ENCODE measurements at regions not wholly inside any gene's neighbourhood (a gene's known extent, or its start where the extent isn't known, plus 50 kb on each side); places are given as distances from the start of the nearest gene placed in this dataset.

- TF ChIP-seq POLR2A (IDR thresholded peaks at IDR 0.05) (no peak), CTCF (IDR thresholded peaks at IDR 0.05) (no peak), POLR2AphosphoS5 (IDR thresholded peaks at IDR 0.05) (no peak), EP300 (IDR thresholded peaks at IDR 0.05) (no peak)
Observed at GRCh38 chr6:8278562-8278961, 156.8 kb downstream of the SLC35B3 start.
